Thoracic aorta (tissue), 2 donors: ENCODE measurements at regions not wholly inside any gene's neighbourhood (a gene's known extent, or its start where the extent isn't known, plus 50 kb on each side); places are given as distances from the start of the nearest gene placed in this dataset.
"Not testable (repeated sequence)": the region's sequence is repeated elsewhere in the genome, so short reads cannot be mapped to it uniquely, and the experiment has no call there.

Experiments used
- ATAC-seq: fragments of 150-250 bp; one replicate; pipeline ENCODE4 v1.8.0; 2017; ENCODE audit warnings: low read depth; ENCODE audit not compliant: insufficient number of reproducible peaks, low FRiP score
- DNase-seq: peaks from one replicate; pipeline ENCODE4 v3.0.0-alpha.2; 2020; ENCODE audit warnings: low spot score
- H3K27ac ChIP-seq, 2 donors: fragments of 200-600 bp; sonication (generic); 1 replicate in 1 of 2; 2 replicates in 1 of 2; pipeline ENCODE4 v1.5.1; 2016; ENCODE audit warnings: mild to moderate bottlenecking in 2 of 2, moderate library complexity in 2 of 2
- H3K27me3 ChIP-seq: fragments of 200-600 bp; sonication (generic); replicated peaks from 2 replicates; pipeline ENCODE4 v1.6.0; 2016; ENCODE audit warnings: mild to moderate bottlenecking; ENCODE audit not compliant: insufficient read depth
- H3K36me3 ChIP-seq: fragments of 200-600 bp; sonication (generic); one replicate; pipeline ENCODE4 v1.5.1; 2016
- H3K4me1 ChIP-seq, 2 donors: fragments of 200-600 bp; sonication (generic); 1 replicate in 1 of 2; 2 replicates in 1 of 2; pipeline versions ENCODE4 v1.5.1 to v1.6.0; 2016; ENCODE audit warnings: low read depth in 2 of 2, mild to moderate bottlenecking in 1 of 2; ENCODE audit not compliant: control insufficient read depth in 1 of 2
- H3K4me3 ChIP-seq: fragments of 200-600 bp; sonication (generic); 2 replicates; pipeline ENCODE4 v1.5.1; 2016; ENCODE audit warnings: mild to moderate bottlenecking
- H3K9me3 ChIP-seq: fragments of 200-600 bp; sonication (generic); 2 replicates; pipeline ENCODE4 v1.5.1; 2016
- CTCF ChIP-seq: fragments of 200-600 bp; sonication (generic); IDR thresholded peaks from one replicate; pipeline ENCODE4 v1.5.1; 2019; ENCODE audit warnings: antibody characterized with exemption

GRCh38 chr9:97771641-97772040, 74.5 kb upstream of the XPA start:
- H3K4me1 ChIP-seq: peaks cover 3 to 9% of the 10 kb centered on the region in 2 donors
- no peaks in the 10 kb centered on the region for H3K9me3 ChIP-seq
- DNase-seq (no peak), ATAC-seq (no peak)
- H3K36me3 ChIP-seq: no peaks in the 10 kb centered on the region
- TF ChIP-seq CTCF: no peak
- H3K4me3 ChIP-seq: no peak overlapping the region
- no peak overlapping the region for H3K27ac ChIP-seq
- no peaks in the 10 kb centered on the region for H3K27me3 ChIP-seq

- Histone ChIP-seq H3K36me3 (no peaks in the 10 kb centered on the region), H3K27ac (no peak overlapping the region), H3K9me3 (no peaks in the 10 kb centered on the region), H3K4me1 (peaks cover 3 to 9% of the 10 kb centered on the region in 2 donors), H3K4me3 (no peak overlapping the region), H3K27me3 (no peaks in the 10 kb centered on the region)
- DNase-seq (no peak), ATAC-seq (no peak)
- no peak for TF ChIP-seq CTCF
These were observed 75.0 kb upstream of the XPA start for GRCh38 chr9:97772145-97772544.

GRCh38 chr9:97773091-97773490, 76.0 kb upstream of the XPA start:
- Histone ChIP-seq H3K36me3 (no peaks in the 10 kb centered on the region), H3K4me3 (no peak overlapping the region), H3K4me1 (peaks cover 3 to 9% of the 10 kb centered on the region in 2 donors), H3K9me3 (peaks cover under 1% of the 10 kb centered on the region), H3K27ac (no peak overlapping the region), H3K27me3 (no peaks in the 10 kb centered on the region)
- ATAC-seq (no peak), DNase-seq (no peak)
- TF ChIP-seq CTCF: no peak

GRCh38 chr9:97773723-97774122, 76.6 kb upstream of the XPA start:
- Histone ChIP-seq H3K4me1 (peaks cover 3 to 9% of the 10 kb centered on the region in 2 donors), H3K27ac (no peak overlapping the region), H3K9me3 (peaks cover 7% of the 10 kb centered on the region), H3K4me3 (no peak overlapping the region), H3K36me3 (no peaks in the 10 kb centered on the region), H3K27me3 (no peaks in the 10 kb centered on the region)
- DNase-seq: no peak
- TF ChIP-seq CTCF: no peak
- ATAC-seq: no peak

- Histone ChIP-seq H3K9me3 (peaks cover 9% of the 10 kb centered on the region), H3K4me1 (no peaks in the 10 kb centered on the region), H3K27ac (no peak overlapping the region), H3K27me3 (no peaks in the 10 kb centered on the region), H3K4me3 (no peak overlapping the region), H3K36me3 (no peaks in the 10 kb centered on the region)
- DNase-seq (no peak), ATAC-seq (no peak)
- TF ChIP-seq CTCF: no peak
These were observed 77.5 kb upstream of the XPA start for GRCh38 chr9:97774673-97775072.

- H3K36me3 ChIP-seq, ATAC-seq, DNase-seq, H3K27ac ChIP-seq, H3K9me3 ChIP-seq, H3K4me1 ChIP-seq, H3K4me3 ChIP-seq, H3K27me3 ChIP-seq: not testable (repeated sequence)
These were observed 74.3 kb upstream of the FOXE1 start for GRCh38 chr9:97778740-97779139.
